ENCODE measurements at regions not wholly inside any gene's neighbourhood (a gene's known extent, or its start where the extent isn't known, plus 50 kb on each side); places are given as distances from the start of the nearest gene placed in this dataset.

DNA sequence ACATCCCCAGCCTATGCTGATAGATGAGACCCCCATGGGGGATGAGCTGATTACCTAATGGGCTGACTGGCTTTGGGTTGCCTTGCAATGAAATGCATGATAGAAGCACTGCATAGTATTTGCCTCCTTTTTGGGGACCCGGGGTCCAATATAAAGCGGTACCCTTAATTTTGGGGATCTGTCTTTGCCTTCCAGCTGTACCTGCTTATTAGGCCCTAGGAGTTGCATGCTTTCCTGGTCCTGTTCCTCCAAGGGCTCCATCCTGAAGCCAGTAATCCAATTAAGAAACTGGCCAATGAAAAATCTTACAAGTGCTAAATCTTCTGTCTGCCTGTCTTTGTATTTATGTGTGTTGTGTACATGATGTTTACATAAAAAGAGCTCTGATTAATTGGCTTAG is 791.6 kb downstream of the TRIML1 start:
- WGBS, 2 donors, result 74 to 82% methylated on average over 2 of the region's 2 CpGs
- Histone ChIP-seq H3K36me3 (no peaks in the 10 kb centered on the region), H3K4me3 (no peak overlapping the region), H3K27me3 (no peaks in the 10 kb centered on the region), H3K9me3 (peaks cover 0 to 30% (median 0%) of the 10 kb centered on the region in 11 donors), H3K4me1 (no peaks in the 10 kb centered on the region), H3K27ac (no peak overlapping the region)
- intact Hi-C loops (cut with DNase I), result no loop called here
- ATAC-seq, result no peak
- DNase-seq, result no peak
- TF ChIP-seq, protein P1, sequence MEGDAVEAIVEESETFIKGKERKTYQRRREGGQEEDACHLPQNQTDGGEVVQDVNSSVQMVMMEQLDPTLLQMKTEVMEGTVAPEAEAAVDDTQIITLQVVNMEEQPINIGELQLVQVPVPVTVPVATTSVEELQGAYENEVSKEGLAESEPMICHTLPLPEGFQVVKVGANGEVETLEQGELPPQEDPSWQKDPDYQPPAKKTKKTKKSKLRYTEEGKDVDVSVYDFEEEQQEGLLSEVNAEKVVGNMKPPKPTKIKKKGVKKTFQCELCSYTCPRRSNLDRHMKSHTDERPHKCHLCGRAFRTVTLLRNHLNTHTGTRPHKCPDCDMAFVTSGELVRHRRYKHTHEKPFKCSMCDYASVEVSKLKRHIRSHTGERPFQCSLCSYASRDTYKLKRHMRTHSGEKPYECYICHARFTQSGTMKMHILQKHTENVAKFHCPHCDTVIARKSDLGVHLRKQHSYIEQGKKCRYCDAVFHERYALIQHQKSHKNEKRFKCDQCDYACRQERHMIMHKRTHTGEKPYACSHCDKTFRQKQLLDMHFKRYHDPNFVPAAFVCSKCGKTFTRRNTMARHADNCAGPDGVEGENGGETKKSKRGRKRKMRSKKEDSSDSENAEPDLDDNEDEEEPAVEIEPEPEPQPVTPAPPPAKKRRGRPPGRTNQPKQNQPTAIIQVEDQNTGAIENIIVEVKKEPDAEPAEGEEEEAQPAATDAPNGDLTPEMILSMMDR (IDR thresholded peaks at IDR 0.05), result no peak

DNA sequence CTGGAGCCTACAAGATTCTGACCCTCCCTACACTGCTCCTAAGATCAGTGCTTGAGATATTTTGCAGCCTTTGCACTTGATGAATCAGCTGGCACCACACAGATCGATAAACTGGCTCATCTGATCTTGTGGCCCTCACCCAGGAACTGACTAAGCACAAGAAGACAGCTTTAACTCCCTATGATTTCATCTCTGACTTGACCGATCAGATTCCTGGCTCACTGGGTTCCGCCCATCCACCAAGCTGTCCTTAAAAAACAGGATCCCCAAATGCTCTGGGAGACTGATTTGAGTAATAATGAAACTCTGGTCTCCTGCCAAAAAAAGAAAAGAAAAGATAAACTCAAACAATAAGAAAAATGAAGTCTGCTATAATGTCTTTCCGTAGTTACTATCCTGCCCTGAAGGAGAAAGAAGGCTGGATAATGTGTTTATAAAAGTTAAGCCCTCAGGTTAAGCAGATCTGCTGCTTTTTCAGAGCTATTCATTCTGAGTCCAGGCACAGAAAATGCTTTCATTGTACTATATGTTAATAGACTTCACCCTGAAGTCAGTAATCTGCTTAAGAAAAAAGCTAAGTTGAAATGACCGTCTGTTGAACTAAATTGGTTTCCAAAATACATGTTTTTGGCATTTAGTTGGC is 795.2 kb downstream of the TRIML1 start:
- TF ChIP-seq, protein P1 (IDR thresholded peaks at IDR 0.05), result no peak
- 67 to 68% methylated on average over 5 of the region's 5 CpGs for WGBS, 2 donors

DNA sequence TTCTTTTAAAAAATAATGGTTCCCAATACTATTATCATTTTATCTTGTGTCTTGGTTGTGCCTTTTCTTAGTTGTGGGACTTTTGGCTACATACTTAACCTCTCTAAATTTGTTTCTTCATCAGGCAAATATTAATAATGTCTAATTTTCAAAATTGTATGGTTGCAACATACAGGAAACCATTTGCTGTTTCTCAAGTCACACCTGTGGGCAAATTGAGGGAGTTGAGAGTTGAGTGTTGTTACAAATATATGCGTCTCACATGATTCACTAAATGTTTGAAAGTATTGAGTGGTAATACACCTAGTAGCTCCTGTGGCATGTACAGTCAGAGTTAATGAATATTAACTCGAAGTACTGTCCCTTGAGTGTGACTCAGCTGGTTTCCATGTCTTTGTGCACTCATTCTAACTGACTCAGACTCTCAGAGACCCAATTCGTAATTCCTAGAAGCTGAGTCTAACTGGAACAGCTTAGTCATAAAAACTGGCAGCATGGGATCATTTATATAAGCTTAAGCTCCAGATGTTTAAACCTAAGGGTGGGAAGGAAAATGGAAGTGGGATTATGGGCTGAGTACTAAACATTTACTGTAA is 802.4 kb downstream of the TRIML1 start:
- WGBS, 2 donors, result 70 to 76% methylated on average over 3 of the region's 3 CpGs
- ATAC-seq (no peak), DNase-seq (no peak)
- H3K9me3 ChIP-seq, result no peaks in the 10 kb centered on the region
- H3K36me3 ChIP-seq, result no peaks in the 10 kb centered on the region
- H3K27me3 ChIP-seq, result no peaks in the 10 kb centered on the region
- H3K27ac ChIP-seq, result no peak overlapping the region
- TF ChIP-seq, protein P1 (IDR thresholded peaks at IDR 0.05), result no peak
- H3K4me1 ChIP-seq, result no peaks in the 10 kb centered on the region
- intact Hi-C loops (cut with DNase I), result no loop called here
- H3K4me3 ChIP-seq, result no peak overlapping the region

More for the DNA sequence above, 795.2 kb downstream of the TRIML1 start:
- ATAC-seq, result no peak
- Histone ChIP-seq H3K27me3 (no peaks in the 10 kb centered on the region), H3K4me1 (no peaks in the 10 kb centered on the region), H3K9me3 (peaks cover 0 to 30% (median 0%) of the 10 kb centered on the region in 11 donors), H3K4me3 (no peak overlapping the region), H3K27ac (no peak overlapping the region), H3K36me3 (no peaks in the 10 kb centered on the region)
- intact Hi-C loops (cut with DNase I), result no loop called here
- no peak for DNase-seq

DNA sequence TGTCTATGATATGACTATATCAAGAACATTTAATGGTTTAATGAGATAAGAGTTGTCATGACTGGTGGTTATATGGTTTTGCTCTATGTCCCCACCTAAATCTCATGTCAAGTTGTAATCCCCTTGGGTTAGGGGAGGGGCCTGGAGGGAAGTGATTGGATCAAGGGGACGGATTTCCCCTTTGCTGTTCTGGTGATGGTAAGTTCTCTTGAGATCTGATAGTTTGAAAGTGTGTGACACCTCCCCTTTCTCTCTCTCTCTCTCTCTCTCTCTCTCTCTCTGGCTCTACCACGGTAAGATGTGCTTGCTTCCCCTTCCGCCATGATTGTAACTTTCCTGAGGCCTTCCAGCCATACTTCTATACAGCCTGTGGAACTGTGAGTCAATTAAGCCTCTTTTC is 803.4 kb downstream of the TRIML1 start:
- 79 to 82% methylated on average over 3 of the region's 3 CpGs for WGBS, 2 donors
- intact Hi-C loops (cut with DNase I), result no loop called here
- H3K9me3 ChIP-seq, result no peaks in the 10 kb centered on the region
- H3K27ac ChIP-seq, result no peak overlapping the region
- TF ChIP-seq, protein P1 (IDR thresholded peaks at IDR 0.05), result no peak
- no peaks in the 10 kb centered on the region for H3K27me3 ChIP-seq
- H3K4me1 ChIP-seq, result no peaks in the 10 kb centered on the region
- no peak for ATAC-seq
- H3K4me3 ChIP-seq, result no peak overlapping the region
- DNase-seq, result no peak
- H3K36me3 ChIP-seq, result no peaks in the 10 kb centered on the region
